GM12873 (cell line): ENCODE measurements at regions not wholly inside any gene's neighbourhood (a gene's known extent, or its start where the extent isn't known, plus 50 kb on each side); places are given as distances from the start of the nearest gene placed in this dataset.
A peak's percentile ranks its signal among the peaks of the same experiment; 100 is the strongest.

Experiments
- TF ChIP-seq, protein P1 (sequence below): IDR thresholded peaks from 2 replicates; pipeline ENCODE4 v1.5.1; 2012; ENCODE audit warnings: low read depth, mild to moderate bottlenecking, moderate library complexity, low read length, control low read depth; ENCODE audit not compliant: insufficient read depth; ENCODE audit errors: missing control alignments

GRCh38 chr5:34535433-34535832 is 120.7 kb upstream of the RAI14 start:
- TF ChIP-seq, protein P1, sequence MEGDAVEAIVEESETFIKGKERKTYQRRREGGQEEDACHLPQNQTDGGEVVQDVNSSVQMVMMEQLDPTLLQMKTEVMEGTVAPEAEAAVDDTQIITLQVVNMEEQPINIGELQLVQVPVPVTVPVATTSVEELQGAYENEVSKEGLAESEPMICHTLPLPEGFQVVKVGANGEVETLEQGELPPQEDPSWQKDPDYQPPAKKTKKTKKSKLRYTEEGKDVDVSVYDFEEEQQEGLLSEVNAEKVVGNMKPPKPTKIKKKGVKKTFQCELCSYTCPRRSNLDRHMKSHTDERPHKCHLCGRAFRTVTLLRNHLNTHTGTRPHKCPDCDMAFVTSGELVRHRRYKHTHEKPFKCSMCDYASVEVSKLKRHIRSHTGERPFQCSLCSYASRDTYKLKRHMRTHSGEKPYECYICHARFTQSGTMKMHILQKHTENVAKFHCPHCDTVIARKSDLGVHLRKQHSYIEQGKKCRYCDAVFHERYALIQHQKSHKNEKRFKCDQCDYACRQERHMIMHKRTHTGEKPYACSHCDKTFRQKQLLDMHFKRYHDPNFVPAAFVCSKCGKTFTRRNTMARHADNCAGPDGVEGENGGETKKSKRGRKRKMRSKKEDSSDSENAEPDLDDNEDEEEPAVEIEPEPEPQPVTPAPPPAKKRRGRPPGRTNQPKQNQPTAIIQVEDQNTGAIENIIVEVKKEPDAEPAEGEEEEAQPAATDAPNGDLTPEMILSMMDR = no peak

DNA sequence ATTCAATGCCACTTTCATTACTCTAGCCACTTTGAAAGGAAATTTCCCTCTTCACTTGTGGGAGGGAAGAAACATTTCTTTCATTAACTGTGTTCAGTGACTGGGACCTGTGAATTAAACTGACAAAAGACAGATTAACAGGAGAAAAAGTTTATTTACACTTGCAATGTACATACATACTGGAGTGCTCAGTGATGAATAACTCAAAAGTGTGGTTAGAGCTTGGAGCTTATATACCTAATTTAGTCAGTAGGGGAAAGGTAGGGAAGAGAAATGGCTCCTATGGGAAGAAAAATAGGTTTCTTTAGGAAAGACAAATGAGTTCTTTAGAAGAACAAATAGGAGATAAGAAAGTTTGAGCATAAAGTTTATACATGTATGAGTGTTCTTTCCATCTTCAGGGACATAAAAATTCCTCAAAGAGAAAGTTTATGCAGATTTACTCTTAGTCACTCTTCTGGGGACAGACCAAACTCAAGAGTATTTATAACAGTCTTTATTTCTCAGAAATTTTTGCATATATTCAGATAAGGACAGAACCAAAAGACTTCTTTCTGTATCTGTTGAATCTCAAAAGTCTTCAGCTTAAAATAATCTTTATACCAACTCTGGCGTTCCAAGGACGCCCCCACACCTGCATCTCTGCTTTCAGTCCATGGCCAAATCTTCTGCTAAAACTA is 120.0 kb upstream of the RAI14 start:
- TF ChIP-seq, protein P1 = no peak

DNA sequence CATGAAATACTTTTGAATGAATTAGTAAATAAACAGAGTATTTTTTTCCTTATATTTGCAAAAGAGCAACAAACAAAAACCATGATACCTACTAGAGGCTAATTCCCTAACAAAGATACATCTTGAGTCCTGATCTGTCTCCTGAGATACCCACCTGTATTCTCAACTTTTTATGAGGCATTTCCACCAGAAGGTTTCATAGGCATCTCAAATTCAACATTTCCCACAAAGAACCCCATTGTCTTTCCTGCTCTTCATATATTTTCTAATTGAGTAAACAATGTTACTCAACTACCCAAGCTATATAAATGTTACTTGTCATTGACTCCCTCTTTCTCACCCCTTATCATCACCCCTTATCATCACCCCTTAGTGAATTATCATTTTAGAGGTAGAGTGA is 119.4 kb upstream of the RAI14 start:
- TF ChIP-seq, protein P1 = no peak

GRCh38 chr5:34538026-34538672 is 118.0 kb upstream of the RAI14 start:
- TF ChIP-seq, protein P1 = peak; percentile 56

GRCh38 chr5:34539183-34539582 is 116.9 kb upstream of the RAI14 start:
- TF ChIP-seq, protein P1 = no peak

GRCh38 chr5:34541067-34541466 is 115.1 kb upstream of the RAI14 start:
- TF ChIP-seq, protein P1 = no peak

GRCh38 chr5:34542818-34543217 is 113.3 kb upstream of the RAI14 start:
- TF ChIP-seq, protein P1 = no peak
